ENCODE measurements at regions not wholly inside any gene's neighbourhood (a gene's known extent, or its start where the extent isn't known, plus 50 kb on each side); places are given as distances from the start of the nearest gene placed in this dataset.

DNA sequence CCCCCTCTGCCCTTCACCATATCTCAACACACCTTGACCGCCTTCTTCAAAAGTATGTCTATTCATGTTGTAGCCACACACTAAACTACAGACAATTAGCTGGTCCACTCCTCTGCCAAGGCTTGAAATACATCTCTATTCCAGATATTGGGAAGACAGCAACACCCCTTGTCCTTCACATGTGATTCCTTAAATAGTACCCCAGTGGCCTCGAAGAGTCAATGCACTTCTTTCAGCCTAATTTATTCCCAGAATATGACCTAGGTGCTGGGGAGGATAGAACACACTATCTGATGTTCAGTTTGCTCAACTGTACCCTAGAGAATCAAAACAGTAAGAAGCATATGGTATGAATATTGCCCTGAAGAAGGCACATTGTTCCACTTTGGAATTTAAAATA lies 82.4 kb upstream of the DACH1 start:
- H3K9me3 Mint-ChIP-seq = no peaks in the 10 kb centered on the region
- H3K4me1 Mint-ChIP-seq = peaks cover 19% of the 10 kb centered on the region
- peaks cover 2% of the 10 kb centered on the region for H3K36me3 Mint-ChIP-seq
- peak overlapping the region; percentile 63 for H3K27ac Mint-ChIP-seq
- DNase-seq (ENCODE audit: low spot score in 2 of 2, unreplicated experiment in 2 of 2) = no peak
- no peak overlapping the region for H3K4me3 Mint-ChIP-seq
- H3K27me3 Mint-ChIP-seq (ENCODE audit: low read depth) = no peaks in the 10 kb centered on the region
- TF ChIP-seq, protein P1, sequence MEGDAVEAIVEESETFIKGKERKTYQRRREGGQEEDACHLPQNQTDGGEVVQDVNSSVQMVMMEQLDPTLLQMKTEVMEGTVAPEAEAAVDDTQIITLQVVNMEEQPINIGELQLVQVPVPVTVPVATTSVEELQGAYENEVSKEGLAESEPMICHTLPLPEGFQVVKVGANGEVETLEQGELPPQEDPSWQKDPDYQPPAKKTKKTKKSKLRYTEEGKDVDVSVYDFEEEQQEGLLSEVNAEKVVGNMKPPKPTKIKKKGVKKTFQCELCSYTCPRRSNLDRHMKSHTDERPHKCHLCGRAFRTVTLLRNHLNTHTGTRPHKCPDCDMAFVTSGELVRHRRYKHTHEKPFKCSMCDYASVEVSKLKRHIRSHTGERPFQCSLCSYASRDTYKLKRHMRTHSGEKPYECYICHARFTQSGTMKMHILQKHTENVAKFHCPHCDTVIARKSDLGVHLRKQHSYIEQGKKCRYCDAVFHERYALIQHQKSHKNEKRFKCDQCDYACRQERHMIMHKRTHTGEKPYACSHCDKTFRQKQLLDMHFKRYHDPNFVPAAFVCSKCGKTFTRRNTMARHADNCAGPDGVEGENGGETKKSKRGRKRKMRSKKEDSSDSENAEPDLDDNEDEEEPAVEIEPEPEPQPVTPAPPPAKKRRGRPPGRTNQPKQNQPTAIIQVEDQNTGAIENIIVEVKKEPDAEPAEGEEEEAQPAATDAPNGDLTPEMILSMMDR (IDR thresholded peaks at IDR 0.05; ENCODE audit: unreplicated experiment) = no peak

DNA sequence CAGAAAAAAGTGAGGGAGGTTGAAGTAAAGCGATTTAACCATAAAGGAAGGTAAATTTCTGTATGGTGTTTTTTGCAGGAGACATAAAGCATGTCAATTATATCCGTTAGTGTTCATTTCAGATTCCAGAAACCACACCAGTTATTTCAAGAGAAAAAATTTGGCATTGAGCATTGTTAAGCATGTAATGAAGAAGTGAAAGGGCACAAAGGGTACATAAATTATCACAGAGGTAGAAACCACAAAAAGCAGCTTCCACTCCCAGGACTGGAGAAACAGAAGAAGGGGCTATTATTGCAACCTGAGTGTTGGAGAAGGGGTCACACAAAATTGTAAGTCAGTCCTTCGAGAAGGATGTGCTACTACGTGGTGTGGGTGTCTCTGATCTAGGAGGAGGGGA lies 72.2 kb upstream of the DACH1 start:
- no peak overlapping the region for H3K27ac Mint-ChIP-seq
- no peak overlapping the region for H3K4me3 Mint-ChIP-seq
- no peaks in the 10 kb centered on the region for H3K27me3 Mint-ChIP-seq (ENCODE audit: low read depth)
- no peaks in the 10 kb centered on the region for H3K36me3 Mint-ChIP-seq
- no peaks in the 10 kb centered on the region for H3K9me3 Mint-ChIP-seq
- DNase-seq (ENCODE audit: low spot score in 2 of 2, unreplicated experiment in 2 of 2) = no peak
- TF ChIP-seq, protein P1 (IDR thresholded peaks at IDR 0.05; ENCODE audit: unreplicated experiment) = no peak
- H3K4me1 Mint-ChIP-seq = peaks cover 35% of the 10 kb centered on the region

DNA sequence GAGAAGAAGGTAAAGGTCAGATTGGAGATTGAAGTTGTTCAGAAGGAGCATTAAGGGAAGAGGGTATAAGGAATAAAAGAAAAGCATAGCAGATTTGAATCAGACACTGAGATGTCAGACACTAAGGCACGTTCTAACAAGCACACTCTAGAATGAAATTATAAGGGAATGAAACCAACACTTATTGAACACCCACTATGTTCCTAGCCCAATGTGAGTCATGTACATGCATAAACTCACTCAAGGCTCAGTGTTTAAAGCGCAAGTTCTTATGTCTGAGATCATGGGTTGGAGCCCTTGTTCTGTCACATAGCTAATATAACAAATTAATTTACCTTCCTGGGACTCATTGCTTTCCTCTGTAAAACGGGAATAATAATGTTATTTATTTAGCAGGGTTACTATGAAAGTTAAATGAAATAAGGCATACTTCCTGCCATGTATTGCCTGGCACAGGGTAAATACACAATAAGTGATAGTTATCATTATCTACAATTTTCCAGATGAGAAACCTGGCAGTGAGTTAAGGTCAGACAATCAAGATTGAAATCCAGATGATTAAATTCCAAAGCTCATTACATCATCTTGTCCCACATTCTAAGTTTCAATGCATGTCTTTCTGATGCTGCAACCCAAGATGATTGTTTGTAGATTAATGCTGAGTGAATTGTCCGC lies 68.3 kb upstream of the DACH1 start:
- no peak for DNase-seq (ENCODE audit: low spot score in 2 of 2, unreplicated experiment in 2 of 2)
- H3K27ac Mint-ChIP-seq = no peak overlapping the region
- no peak overlapping the region for H3K4me3 Mint-ChIP-seq
- TF ChIP-seq, protein P1 (IDR thresholded peaks at IDR 0.05; ENCODE audit: unreplicated experiment) = no peak
- no peaks in the 10 kb centered on the region for H3K27me3 Mint-ChIP-seq (ENCODE audit: low read depth)
- H3K9me3 Mint-ChIP-seq = peaks cover under 1% of the 10 kb centered on the region
- H3K4me1 Mint-ChIP-seq = peaks cover 16% of the 10 kb centered on the region
- H3K36me3 Mint-ChIP-seq = no peaks in the 10 kb centered on the region

DNA sequence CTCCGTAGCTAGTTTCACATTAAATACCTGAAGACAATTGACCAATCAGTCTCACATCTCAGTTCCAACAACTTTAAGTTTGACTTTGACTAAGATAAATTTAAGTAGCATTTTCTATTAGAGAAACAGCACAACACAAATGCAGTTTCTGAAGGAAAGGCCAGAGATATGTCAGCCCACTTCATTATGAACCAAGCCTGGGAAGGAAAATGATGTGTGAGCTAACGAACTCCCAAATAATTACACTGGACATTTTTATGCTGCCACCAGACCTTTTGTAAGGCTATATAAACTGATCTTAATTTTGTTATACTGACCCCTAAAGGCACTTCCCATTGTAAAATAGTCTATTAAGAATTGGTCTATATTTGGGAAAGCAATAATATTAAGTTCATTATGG lies 57.9 kb upstream of the DACH1 start:
- Mint-ChIP-seq H3K36me3 (no peaks in the 10 kb centered on the region), H3K4me3 (no peak overlapping the region)
- TF ChIP-seq, protein P1 (IDR thresholded peaks at IDR 0.05; ENCODE audit: unreplicated experiment) = no peak

DNA sequence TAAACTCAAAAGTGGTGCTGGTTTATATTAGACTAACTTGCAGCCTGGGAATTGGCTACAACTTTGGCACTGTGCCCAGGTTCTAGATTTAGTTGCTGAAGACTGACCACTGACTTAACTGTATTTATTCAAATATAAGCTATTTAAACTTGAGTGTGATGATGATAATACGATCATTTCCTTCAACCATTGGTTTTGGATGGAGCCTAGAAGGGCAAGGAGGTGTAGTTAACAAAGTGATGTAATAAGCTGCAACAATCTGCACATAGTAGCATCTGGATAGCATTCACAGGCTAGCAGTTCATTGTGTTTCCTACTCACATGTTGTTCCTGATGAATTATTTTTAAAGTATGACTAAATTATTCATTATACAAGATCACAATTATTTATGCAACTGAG lies 55.2 kb upstream of the DACH1 start:
- no peak overlapping the region for H3K27ac Mint-ChIP-seq
- H3K4me1 Mint-ChIP-seq = peaks cover 17% of the 10 kb centered on the region
- H3K27me3 Mint-ChIP-seq (ENCODE audit: low read depth) = no peaks in the 10 kb centered on the region
- no peaks in the 10 kb centered on the region for H3K9me3 Mint-ChIP-seq
- DNase-seq (ENCODE audit: low spot score in 2 of 2, unreplicated experiment in 2 of 2) = no peak
- no peak overlapping the region for H3K4me3 Mint-ChIP-seq
- no peaks in the 10 kb centered on the region for H3K36me3 Mint-ChIP-seq
- TF ChIP-seq, protein P1 (IDR thresholded peaks at IDR 0.05; ENCODE audit: unreplicated experiment) = no peak

More for the DNA sequence above, 57.9 kb upstream of the DACH1 start:
- Mint-ChIP-seq H3K27me3 (ENCODE audit: low read depth) (no peaks in the 10 kb centered on the region), H3K9me3 (peaks cover 6% of the 10 kb centered on the region), H3K4me1 (no peaks in the 10 kb centered on the region), H3K27ac (no peak overlapping the region)
- no peak for DNase-seq (ENCODE audit: low spot score in 2 of 2, unreplicated experiment in 2 of 2)

All from mesothelial cell of epicardium (in vitro differentiated cells).